ENCODE measurements at regions not wholly inside any gene's neighbourhood (a gene's known extent, or its start where the extent isn't known, plus 50 kb on each side); places are given as distances from the start of the nearest gene placed in this dataset.

DNA sequence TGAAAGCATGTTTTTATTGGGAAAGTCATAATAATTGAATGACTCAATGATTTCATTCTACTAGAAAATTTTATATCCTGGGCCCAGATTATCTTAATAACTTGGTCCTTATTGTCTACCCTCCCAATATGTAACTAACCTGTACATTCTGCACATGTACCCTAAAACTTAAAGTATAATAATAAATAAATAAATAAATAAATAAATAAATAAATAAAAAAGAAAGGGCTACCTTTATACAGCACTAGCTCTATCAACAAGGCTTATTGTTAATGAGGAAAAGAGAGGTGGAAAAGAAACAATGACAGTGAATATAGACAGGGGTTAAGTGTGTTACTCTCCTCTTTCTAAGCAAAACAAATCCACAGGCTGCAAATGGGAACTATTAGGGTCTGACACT lies 83.6 kb downstream of the GRIN2B start:
- TF ChIP-seq, protein P1, sequence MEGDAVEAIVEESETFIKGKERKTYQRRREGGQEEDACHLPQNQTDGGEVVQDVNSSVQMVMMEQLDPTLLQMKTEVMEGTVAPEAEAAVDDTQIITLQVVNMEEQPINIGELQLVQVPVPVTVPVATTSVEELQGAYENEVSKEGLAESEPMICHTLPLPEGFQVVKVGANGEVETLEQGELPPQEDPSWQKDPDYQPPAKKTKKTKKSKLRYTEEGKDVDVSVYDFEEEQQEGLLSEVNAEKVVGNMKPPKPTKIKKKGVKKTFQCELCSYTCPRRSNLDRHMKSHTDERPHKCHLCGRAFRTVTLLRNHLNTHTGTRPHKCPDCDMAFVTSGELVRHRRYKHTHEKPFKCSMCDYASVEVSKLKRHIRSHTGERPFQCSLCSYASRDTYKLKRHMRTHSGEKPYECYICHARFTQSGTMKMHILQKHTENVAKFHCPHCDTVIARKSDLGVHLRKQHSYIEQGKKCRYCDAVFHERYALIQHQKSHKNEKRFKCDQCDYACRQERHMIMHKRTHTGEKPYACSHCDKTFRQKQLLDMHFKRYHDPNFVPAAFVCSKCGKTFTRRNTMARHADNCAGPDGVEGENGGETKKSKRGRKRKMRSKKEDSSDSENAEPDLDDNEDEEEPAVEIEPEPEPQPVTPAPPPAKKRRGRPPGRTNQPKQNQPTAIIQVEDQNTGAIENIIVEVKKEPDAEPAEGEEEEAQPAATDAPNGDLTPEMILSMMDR (conservative IDR thresholded peaks at IDR 0.05; ENCODE audit: low read depth, low read length): no peak
- TF ChIP-seq EZH2 (IDR thresholded peaks at IDR 0.05; ENCODE audit: low read length, unreplicated experiment): no peak
